ENCODE measurements at regions not wholly inside any gene's neighbourhood (a gene's known extent, or its start where the extent isn't known, plus 50 kb on each side); places are given as distances from the start of the nearest gene placed in this dataset.
"Not testable (repeated sequence)": the region's sequence is repeated elsewhere in the genome, so short reads cannot be mapped to it uniquely, and the experiment has no call there.

DNA sequence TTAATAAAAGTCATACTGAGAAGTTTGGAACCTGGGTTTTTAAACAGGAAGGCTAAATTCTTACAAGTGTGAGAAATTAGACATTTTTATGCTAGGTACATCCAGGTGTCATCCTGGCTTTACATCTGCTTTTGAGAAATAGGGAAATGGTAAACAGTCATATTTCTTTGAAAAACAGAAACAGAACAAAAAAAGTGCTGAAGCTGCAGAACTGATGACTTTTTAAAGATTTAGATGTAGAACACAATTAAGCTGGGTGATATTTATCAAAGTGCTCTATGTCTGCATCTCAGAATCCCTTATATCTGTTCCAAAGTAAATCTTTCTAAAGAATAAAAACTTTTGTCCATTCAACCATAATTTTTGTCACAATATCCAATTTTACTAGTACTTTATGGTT is 282.9 kb upstream of the ATXN7L3B start:
- Histone ChIP-seq H3K4me1 (no peaks in the 10 kb centered on the region), H3K27ac (no peak overlapping the region), H3K4me3 (no peak overlapping the region), H3K9me3 (peaks cover 0 to 6% (median 0%) of the 10 kb centered on the region in 4 donors), H3K27me3 (no peaks in the 10 kb centered on the region), H3K36me3 (no peaks in the 10 kb centered on the region)
- DNase-seq (ENCODE audit: low spot score in 2 of 2), result no peak
- TF ChIP-seq POLR2A (IDR thresholded peaks at IDR 0.05) (no peak), EP300 (IDR thresholded peaks at IDR 0.05) (no peak)
- TF ChIP-seq, protein P1, sequence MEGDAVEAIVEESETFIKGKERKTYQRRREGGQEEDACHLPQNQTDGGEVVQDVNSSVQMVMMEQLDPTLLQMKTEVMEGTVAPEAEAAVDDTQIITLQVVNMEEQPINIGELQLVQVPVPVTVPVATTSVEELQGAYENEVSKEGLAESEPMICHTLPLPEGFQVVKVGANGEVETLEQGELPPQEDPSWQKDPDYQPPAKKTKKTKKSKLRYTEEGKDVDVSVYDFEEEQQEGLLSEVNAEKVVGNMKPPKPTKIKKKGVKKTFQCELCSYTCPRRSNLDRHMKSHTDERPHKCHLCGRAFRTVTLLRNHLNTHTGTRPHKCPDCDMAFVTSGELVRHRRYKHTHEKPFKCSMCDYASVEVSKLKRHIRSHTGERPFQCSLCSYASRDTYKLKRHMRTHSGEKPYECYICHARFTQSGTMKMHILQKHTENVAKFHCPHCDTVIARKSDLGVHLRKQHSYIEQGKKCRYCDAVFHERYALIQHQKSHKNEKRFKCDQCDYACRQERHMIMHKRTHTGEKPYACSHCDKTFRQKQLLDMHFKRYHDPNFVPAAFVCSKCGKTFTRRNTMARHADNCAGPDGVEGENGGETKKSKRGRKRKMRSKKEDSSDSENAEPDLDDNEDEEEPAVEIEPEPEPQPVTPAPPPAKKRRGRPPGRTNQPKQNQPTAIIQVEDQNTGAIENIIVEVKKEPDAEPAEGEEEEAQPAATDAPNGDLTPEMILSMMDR (IDR thresholded peaks at IDR 0.05), result no peak

- no peaks in the 10 kb centered on the region for H3K9me3 ChIP-seq
- no peak overlapping the region for H3K27ac ChIP-seq
- DNase-seq (ENCODE audit: low spot score in 2 of 2), result no peak
- 67 to 69% methylated on average over 1 of the region's 1 CpG for WGBS, 2 donors
- H3K4me3 ChIP-seq, result no peak overlapping the region
- H3K27me3 ChIP-seq, result no peaks in the 10 kb centered on the region
- H3K36me3 ChIP-seq, result no peaks in the 10 kb centered on the region
- no peaks in the 10 kb centered on the region for H3K4me1 ChIP-seq
- TF ChIP-seq POLR2A (IDR thresholded peaks at IDR 0.05) (no peak), EP300 (IDR thresholded peaks at IDR 0.05) (no peak)
- TF ChIP-seq, protein P1 (IDR thresholded peaks at IDR 0.05), result no peak
These were observed 278.4 kb upstream of the ATXN7L3B start for GRCh38 chr12:74259199-74259598.

GRCh38 chr12:74264692-74265091 is 272.9 kb upstream of the ATXN7L3B start:
- Histone ChIP-seq H3K27me3 (no peaks in the 10 kb centered on the region), H3K27ac (no peak overlapping the region), H3K36me3 (no peaks in the 10 kb centered on the region), H3K4me3 (no peak overlapping the region), H3K4me1 (no peaks in the 10 kb centered on the region), H3K9me3 (no peaks in the 10 kb centered on the region)
- WGBS, 2 donors, result 91 to 93% methylated on average over 14 of the region's 15 CpGs
- TF ChIP-seq, protein P1 (IDR thresholded peaks at IDR 0.05), result no peak
- TF ChIP-seq POLR2A (IDR thresholded peaks at IDR 0.05), result no peak
- TF ChIP-seq EP300 (IDR thresholded peaks at IDR 0.05), result no peak
- no peak for DNase-seq (ENCODE audit: low spot score in 2 of 2)

DNA sequence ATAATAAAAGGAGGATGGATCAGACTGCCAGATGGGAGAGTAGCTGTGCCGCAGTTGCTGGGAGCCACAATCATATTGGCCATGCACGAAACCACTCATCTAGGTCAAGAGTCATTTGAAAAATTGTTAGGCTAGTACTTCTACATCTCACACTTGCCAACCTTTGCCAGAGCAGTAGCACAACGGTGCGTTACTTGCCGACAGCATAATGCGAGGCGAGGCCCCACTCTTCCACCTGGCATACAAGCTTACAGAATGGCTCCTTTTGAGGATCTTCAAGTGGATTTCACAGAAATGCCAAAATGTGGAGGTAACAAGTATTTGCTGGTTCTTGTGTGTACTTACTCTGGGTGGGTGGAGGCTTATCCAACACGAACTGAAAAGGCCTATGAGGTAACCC is 268.3 kb upstream of the ATXN7L3B start:
- WGBS, 2 donors, result 91 to 92% methylated on average over 8 of the region's 8 CpGs
- H3K4me1 ChIP-seq; H3K9me3 ChIP-seq; H3K4me3 ChIP-seq; H3K36me3 ChIP-seq; DNase-seq (ENCODE audit: low spot score in 2 of 2); H3K27ac ChIP-seq; H3K27me3 ChIP-seq: not testable (repeated sequence)

- H3K4me1 ChIP-seq, result no peaks in the 10 kb centered on the region
- 94 to 98% methylated on average over 5 of the region's 5 CpGs for WGBS, 2 donors
- H3K36me3 ChIP-seq, result no peaks in the 10 kb centered on the region
- H3K9me3 ChIP-seq, result peaks cover 0 to 19% (median 0%) of the 10 kb centered on the region in 4 donors
- TF ChIP-seq POLR2A (IDR thresholded peaks at IDR 0.05) (no peak), EP300 (IDR thresholded peaks at IDR 0.05) (no peak)
- TF ChIP-seq, protein P1 (IDR thresholded peaks at IDR 0.05), result no peak
- H3K27ac ChIP-seq, result no peak overlapping the region
- no peak overlapping the region for H3K4me3 ChIP-seq
- DNase-seq (ENCODE audit: low spot score in 2 of 2), result no peak
- H3K27me3 ChIP-seq, result no peaks in the 10 kb centered on the region
These were observed 257.4 kb upstream of the ATXN7L3B start for GRCh38 chr12:74280156-74280655.

DNA sequence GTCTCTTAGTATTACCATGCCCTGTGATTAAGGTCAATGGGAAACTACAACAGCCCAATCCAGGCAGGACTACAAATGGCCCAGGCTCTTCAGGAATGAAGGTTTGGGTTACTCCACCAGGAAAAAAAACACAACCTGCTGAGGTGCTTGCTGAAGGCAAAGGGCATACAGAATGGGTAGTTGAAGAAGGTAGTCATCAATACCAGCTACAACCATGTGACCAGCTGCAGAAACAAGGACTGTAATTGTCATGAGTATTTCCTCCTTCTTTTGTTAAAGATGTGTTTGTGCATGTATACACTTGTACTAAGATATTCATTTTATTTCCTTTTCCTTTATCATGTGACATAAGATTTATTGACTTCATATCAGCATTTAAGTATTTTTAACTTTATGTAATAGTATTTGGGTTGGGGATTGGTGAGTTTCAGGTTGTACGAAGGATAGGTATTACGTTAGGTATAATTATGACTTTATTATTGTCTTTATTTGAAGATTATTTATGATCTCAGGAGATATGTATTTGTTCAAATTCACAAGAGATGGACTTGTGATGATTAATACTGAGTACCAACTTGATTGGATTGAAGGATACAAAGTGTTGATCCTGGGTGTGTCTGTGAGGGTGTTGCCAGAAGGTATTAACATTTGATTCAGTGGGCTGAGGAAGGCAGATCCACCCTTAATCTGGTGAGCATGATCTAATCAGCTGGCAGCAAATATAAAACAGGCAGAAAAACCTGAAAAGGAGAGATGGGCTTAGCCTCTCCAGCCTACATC is 256.0 kb upstream of the ATXN7L3B start:
- H3K9me3 ChIP-seq, result peaks cover 0 to 18% (median 0%) of the 10 kb centered on the region in 4 donors
- not testable (repeated sequence) for H3K36me3 ChIP-seq; H3K4me1 ChIP-seq; H3K4me3 ChIP-seq; DNase-seq (ENCODE audit: low spot score in 2 of 2); H3K27ac ChIP-seq; H3K27me3 ChIP-seq
- WGBS, 2 donors, result 92 to 93% methylated on average over 2 of the region's 2 CpGs

Data from tibial nerve (tissue), 4 donors.